IMR-90 (cell line): ENCODE measurements at regions not wholly inside any gene's neighbourhood (a gene's known extent, or its start where the extent isn't known, plus 50 kb on each side); places are given as distances from the start of the nearest gene placed in this dataset.

ENCODE experiments used
- ATAC-seq: fragments of 200-7000 bp; cut with Tn5 transposase; 2 replicates; pipeline ENCODE4 v1.9.1; 2020; ENCODE audit warnings: low read depth, mild to moderate bottlenecking, moderate library complexity
- BruUV-seq: library from RNA; stranded (reverse); fragments of 400-500 nt; replicated peaks from 2 replicates; lab custom pipeline; 2021; lab: Mats Ljungman, UMichigan
- CTCF ChIA-PET: fragments of 300-600 bp; formaldehyde crosslinking; extraction: SDS; loops from one replicate; lab custom pipeline; 2021; ENCODE audit warnings: antibody characterized with exemption; lab: Yijun Ruan, JAX
- POLR2A ChIA-PET: fragments of 300-600 bp; sonication (Branson Sonifier 250); formaldehyde crosslinking; loops from one replicate; lab custom pipeline; 2022; ENCODE audit warnings: antibody characterized with exemption; ENCODE audit not compliant: unreplicated experiment; lab: Charles Lee
- DNase-seq: peaks from one replicate; pipeline ENCODE4 v3.0.0; 2013
- H2AFZ ChIP-seq: replicated peaks from 2 replicates; pipeline ENCODE3; 2013; ENCODE audit warnings: low read length, mild to moderate bottlenecking; ENCODE audit not compliant: poor library complexity
- H2AK5ac ChIP-seq: 2 replicates; pipeline ENCODE4 v1.6.1; 2013; ENCODE audit warnings: low read depth, low read length, inconsistent platforms
- H2AK9ac ChIP-seq: replicated peaks from 2 replicates; pipeline ENCODE3; 2013; ENCODE audit warnings: mild to moderate bottlenecking, low read depth, low read length, moderate library complexity; ENCODE audit not compliant: poor library complexity
- H2BK120ac ChIP-seq: 2 replicates; pipeline ENCODE4 v1.6.1; 2013; ENCODE audit warnings: low read depth, low read length, inconsistent platforms
- H2BK15ac ChIP-seq: 3 replicates; pipeline ENCODE4 v1.6.1; 2013; ENCODE audit warnings: low read depth, low read length, inconsistent platforms
- H2BK20ac ChIP-seq: 2 replicates; pipeline ENCODE4 v1.6.1; 2013; ENCODE audit warnings: low read depth, mild to moderate bottlenecking, inconsistent platforms, low read length, moderate library complexity
- H2BK5ac ChIP-seq: 2 replicates; pipeline ENCODE4 v1.6.1; 2013; ENCODE audit warnings: mild to moderate bottlenecking, low read depth, low read length, inconsistent platforms; ENCODE audit not compliant: poor library complexity, severe bottlenecking
- H3K14ac ChIP-seq: replicated peaks from 2 replicates; pipeline ENCODE4 v1.6.1; 2013; ENCODE audit warnings: low read depth, low read length, inconsistent platforms
- H3K18ac ChIP-seq: 2 replicates; pipeline ENCODE4 v1.6.1; 2013; ENCODE audit warnings: low read depth, low read length, control low read depth
- H3K23ac ChIP-seq: 2 replicates; pipeline ENCODE4 v1.6.1; 2013; ENCODE audit warnings: low read depth, low read length, inconsistent platforms
- H3K27ac ChIP-seq: 2 replicates; pipeline ENCODE4 v1.5.1; 2013; ENCODE audit warnings: mild to moderate bottlenecking, control low read depth, low read length; ENCODE audit not compliant: insufficient read depth
- H3K27me3 ChIP-seq: 2 replicates; pipeline ENCODE4 v1.6.1; 2013; ENCODE audit warnings: low read length; ENCODE audit not compliant: control insufficient read depth, insufficient read depth
- H3K36me3 ChIP-seq: 2 replicates; pipeline ENCODE4 v1.6.1; 2013; ENCODE audit warnings: low read length, mixed read lengths; ENCODE audit not compliant: control insufficient read depth, insufficient read depth
- H3K4ac ChIP-seq: 2 replicates; pipeline ENCODE4 v1.6.1; 2013; ENCODE audit warnings: low read depth, low read length, inconsistent platforms
- H3K4me1 ChIP-seq: 2 replicates; pipeline ENCODE4 v1.6.1; 2013; ENCODE audit warnings: low read length, mixed read lengths; ENCODE audit not compliant: control insufficient read depth, insufficient read depth
- H3K4me2 ChIP-seq: 2 replicates; pipeline ENCODE4 v1.6.1; 2013; ENCODE audit warnings: low read depth, mild to moderate bottlenecking, control low read depth, low read length, moderate library complexity
- H3K4me3 ChIP-seq: 2 replicates; pipeline ENCODE4 v1.5.1; 2013; ENCODE audit warnings: low read depth, mild to moderate bottlenecking, control low read depth, low read length, moderate library complexity; ENCODE audit not compliant: insufficient read depth
- H3K56ac ChIP-seq: 2 replicates; pipeline ENCODE4 v1.6.1; 2013; ENCODE audit warnings: low read length, inconsistent platforms; ENCODE audit not compliant: insufficient read depth; ENCODE audit errors: extremely low read depth
- H3K79me1 ChIP-seq, 2 experiments: 2 replicates each; pipeline ENCODE4 v1.6.1; 2013; ENCODE audit warnings: low read length in 2 of 2, inconsistent platforms in 1 of 2, low read depth in 1 of 2
- H3K9ac ChIP-seq: 2 replicates; pipeline ENCODE4 v1.6.1; 2013; ENCODE audit warnings: low read depth, low read length, control low read depth
- H3K9me1 ChIP-seq: 2 replicates; pipeline ENCODE4 v1.6.1; 2013; ENCODE audit warnings: low read length, inconsistent platforms; ENCODE audit not compliant: insufficient read depth
- H3K9me3 ChIP-seq: 2 replicates; pipeline ENCODE4 v1.6.1; 2013; ENCODE audit warnings: low read length; ENCODE audit not compliant: control insufficient read depth, insufficient read depth
- H4K20me1 ChIP-seq: 2 replicates; pipeline ENCODE4 v1.6.1; 2013; ENCODE audit warnings: low read length, inconsistent platforms; ENCODE audit not compliant: insufficient read depth
- H4K5ac ChIP-seq: 2 replicates; pipeline ENCODE4 v1.6.1; 2013; ENCODE audit warnings: mild to moderate bottlenecking, low read depth, low read length, control low read depth
- H4K8ac ChIP-seq, 2 experiments: 2 replicates each; pipeline ENCODE4 v1.6.1; 2013; ENCODE audit warnings: low read depth in 2 of 2, low read length in 2 of 2, control low read depth in 1 of 2, inconsistent platforms in 1 of 2
- H4K91ac ChIP-seq: 2 replicates; pipeline ENCODE4 v1.6.1; 2013; ENCODE audit warnings: low read depth, low read length, inconsistent platforms; ENCODE audit not compliant: insufficient read depth
- CHD1 ChIP-seq: IDR thresholded peaks from 2 replicates; pipeline ENCODE4 v1.6.1; 2012; ENCODE audit warnings: low read depth, low read length, improper control_type of control experiment
- FOS ChIP-seq: fragments of 150-350 bp; IDR thresholded peaks from 2 replicates; pipeline ENCODE4 v1.6.1; 2016; ENCODE audit warnings: low read depth, low read length
- MAFK ChIP-seq: IDR thresholded peaks from 2 replicates; pipeline ENCODE4 v1.6.1; 2012; ENCODE audit warnings: low read depth, low read length, improper control_type of control experiment
- NFE2L2 ChIP-seq: fragments of 150-350 bp; IDR thresholded peaks from 2 replicates; pipeline ENCODE4 v1.6.1; 2016; ENCODE audit warnings: low read depth, mild to moderate bottlenecking, low read length
- POLR2A ChIP-seq: IDR thresholded peaks from 2 replicates; pipeline ENCODE4 v1.6.1; 2012; ENCODE audit warnings: mild to moderate bottlenecking, low read depth, low read length
- RAD21 ChIP-seq: IDR thresholded peaks from 2 replicates; pipeline ENCODE4 v1.6.1; 2012; ENCODE audit warnings: low read length, improper control_type of control experiment
- RCOR1 ChIP-seq: IDR thresholded peaks from 2 replicates; pipeline ENCODE4 v1.6.1; 2012; ENCODE audit warnings: mild to moderate bottlenecking, low read length, improper control_type of control experiment; ENCODE audit not compliant: insufficient replicate concordance
- RFX5 ChIP-seq: IDR thresholded peaks from 2 replicates; pipeline ENCODE4 v1.8.0; 2012; ENCODE audit warnings: low read depth, mild to moderate bottlenecking, low read length, moderate library complexity
- SMC3 ChIP-seq: fragments of 150-350 bp; IDR thresholded peaks from 2 replicates; pipeline ENCODE4 v1.6.1; 2016; ENCODE audit warnings: low read depth, mild to moderate bottlenecking, antibody characterized with exemption, low read length, moderate library complexity
- WGBS, 2 experiments: methylation state at CpG; one replicate each; pipeline versions ENCODE4 v1.1.5 to v1.1.7; 2013; ENCODE audit warnings: missing lambda C conversion rate in 2 of 2; ENCODE audit not compliant: insufficient read length in 1 of 2; ENCODE audit errors: extremely low coverage in 2 of 2; 5-methylcytosine and 5-hydroxymethylcytosine counted together
- dilution Hi-C: fragments of 300-500 bp; cut with HindIII; formaldehyde crosslinking; loops from one replicate; pipeline ENCODE4 v1.14.3; 2018; ENCODE audit warnings: low sequenced_read_pairs; ENCODE audit not compliant: unreplicated experiment
- in situ Hi-C: fragments of 300-500 bp; cut with MboI; formaldehyde crosslinking; loops from 3 replicates; pipeline ENCODE4 v1.14.3; 2019; ENCODE audit warnings: low sequenced_read_pairs, inconsistent platforms, mixed read lengths
- intact Hi-C: fragments of 100-400 bp; cut with micrococcal nuclease; formaldehyde crosslinking; loops from 2 replicates; pipeline ENCODE4 v1.10.0; 2022
- TF ChIP-seq, protein P1 (sequence below): fragments of 150-350 bp; IDR thresholded peaks from 2 replicates; pipeline ENCODE4 v1.6.1; 2016; ENCODE audit warnings: low read depth, mild to moderate bottlenecking, low read length, moderate library complexity, borderline replicate concordance
- TF ChIP-seq, protein P2 (sequence below): conservative IDR thresholded peaks from 2 replicates; pipeline ENCODE4 v1.5.1; 2012; ENCODE audit warnings: mild to moderate bottlenecking, low read depth, low read length, improper control_type of control experiment

DNA sequence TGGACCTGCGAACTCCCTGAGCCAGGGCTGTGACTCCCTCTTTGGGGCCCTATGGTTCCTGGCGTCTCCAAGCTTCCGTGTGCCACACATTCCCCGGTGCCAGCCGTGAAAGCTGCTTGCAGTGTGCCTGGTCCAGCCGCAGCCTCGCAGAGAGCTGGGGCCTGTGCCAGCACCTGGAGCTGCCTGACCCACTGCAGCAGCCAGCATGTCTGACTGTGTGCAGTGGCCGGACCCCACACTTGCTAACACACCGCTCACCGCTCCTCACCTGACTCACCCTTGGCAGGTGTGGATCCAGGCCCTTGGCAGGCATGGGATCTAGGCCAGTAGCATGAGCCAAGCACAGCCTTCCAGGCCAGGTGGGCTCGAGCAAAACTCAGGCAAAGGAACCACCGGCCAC lies 227.5 kb downstream of the OTOR start:
- TF ChIP-seq RFX5 (no peak), NFE2L2 (no peak), RAD21 (no peak), SMC3 (no peak), MAFK (no peak), RCOR1 (no peak), FOS (no peak), POLR2A (no peak), CHD1 (no peak)
- TF ChIP-seq, protein P1, sequence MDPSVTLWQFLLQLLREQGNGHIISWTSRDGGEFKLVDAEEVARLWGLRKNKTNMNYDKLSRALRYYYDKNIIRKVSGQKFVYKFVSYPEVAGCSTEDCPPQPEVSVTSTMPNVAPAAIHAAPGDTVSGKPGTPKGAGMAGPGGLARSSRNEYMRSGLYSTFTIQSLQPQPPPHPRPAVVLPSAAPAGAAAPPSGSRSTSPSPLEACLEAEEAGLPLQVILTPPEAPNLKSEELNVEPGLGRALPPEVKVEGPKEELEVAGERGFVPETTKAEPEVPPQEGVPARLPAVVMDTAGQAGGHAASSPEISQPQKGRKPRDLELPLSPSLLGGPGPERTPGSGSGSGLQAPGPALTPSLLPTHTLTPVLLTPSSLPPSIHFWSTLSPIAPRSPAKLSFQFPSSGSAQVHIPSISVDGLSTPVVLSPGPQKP: no peak
- TF ChIP-seq, protein P2, sequence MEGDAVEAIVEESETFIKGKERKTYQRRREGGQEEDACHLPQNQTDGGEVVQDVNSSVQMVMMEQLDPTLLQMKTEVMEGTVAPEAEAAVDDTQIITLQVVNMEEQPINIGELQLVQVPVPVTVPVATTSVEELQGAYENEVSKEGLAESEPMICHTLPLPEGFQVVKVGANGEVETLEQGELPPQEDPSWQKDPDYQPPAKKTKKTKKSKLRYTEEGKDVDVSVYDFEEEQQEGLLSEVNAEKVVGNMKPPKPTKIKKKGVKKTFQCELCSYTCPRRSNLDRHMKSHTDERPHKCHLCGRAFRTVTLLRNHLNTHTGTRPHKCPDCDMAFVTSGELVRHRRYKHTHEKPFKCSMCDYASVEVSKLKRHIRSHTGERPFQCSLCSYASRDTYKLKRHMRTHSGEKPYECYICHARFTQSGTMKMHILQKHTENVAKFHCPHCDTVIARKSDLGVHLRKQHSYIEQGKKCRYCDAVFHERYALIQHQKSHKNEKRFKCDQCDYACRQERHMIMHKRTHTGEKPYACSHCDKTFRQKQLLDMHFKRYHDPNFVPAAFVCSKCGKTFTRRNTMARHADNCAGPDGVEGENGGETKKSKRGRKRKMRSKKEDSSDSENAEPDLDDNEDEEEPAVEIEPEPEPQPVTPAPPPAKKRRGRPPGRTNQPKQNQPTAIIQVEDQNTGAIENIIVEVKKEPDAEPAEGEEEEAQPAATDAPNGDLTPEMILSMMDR: no peak
- ATAC-seq (no peak), DNase-seq (no peak)
- H4K20me1 ChIP-seq: no peaks in the 10 kb centered on the region
- no peak overlapping the region for H2AK9ac ChIP-seq
- H3K14ac ChIP-seq: no peak overlapping the region
- H4K5ac ChIP-seq: no peak overlapping the region
- H3K9me1 ChIP-seq: 0 out of 2 replicates have a peak, but pooled peaks cover 3% of the 10 kb centered on the region
- ChIA-PET POLR2A (interaction anchor here (0.5 kb wide), 1 partner anchor 42 kb away, joined by 3 read pairs; no protein-coding TSS in a partner anchor), CTCF (no interaction called here)
- no peak overlapping the region for H2AK5ac ChIP-seq
- H3K4ac ChIP-seq: no peak overlapping the region
- H3K79me1 ChIP-seq: no peaks in the 10 kb centered on the region
- no peaks in the 10 kb centered on the region for H3K4me1 ChIP-seq
- no TSS peak for BruUV-seq
- H2BK120ac ChIP-seq: no peak overlapping the region
- H4K91ac ChIP-seq: no peak overlapping the region
- WGBS, 2 experiments: 86% methylated on average over 7 of the region's 12 CpGs; no CpG with 5 or more reads in 1 of the 2 experiments
- H2BK15ac ChIP-seq: no peak overlapping the region
- H3K27me3 ChIP-seq: no peaks in the 10 kb centered on the region; the same call in 1 of the 2 replicates
- dilution Hi-C loops: no loop called here
- H3K23ac ChIP-seq: no peak overlapping the region
- H3K56ac ChIP-seq: no peak overlapping the region
- no peak overlapping the region for H2BK5ac ChIP-seq
- intact Hi-C loops: no loop called here
- no peak overlapping the region for H3K9ac ChIP-seq
- H3K4me2 ChIP-seq: no peak overlapping the region
- no peak overlapping the region for H2AFZ ChIP-seq
- H3K9me3 ChIP-seq: peaks cover 4% of the 10 kb centered on the region
- no peaks in the 10 kb centered on the region for H3K36me3 ChIP-seq
- no peak overlapping the region for H3K18ac ChIP-seq
- H2BK20ac ChIP-seq: no peak overlapping the region
- H4K8ac ChIP-seq: no peak overlapping the region
- no peak overlapping the region for H3K4me3 ChIP-seq
- no peak overlapping the region for H3K27ac ChIP-seq
- in situ Hi-C loops: no loop called here
